RPMI8226 (cell line): ENCODE measurements at regions not wholly inside any gene's neighbourhood (a gene's known extent, or its start where the extent isn't known, plus 50 kb on each side); places are given as distances from the start of the nearest gene placed in this dataset.

ENCODE experiments used
- DNase-seq: peaks from one replicate; pipeline ENCODE4 v3.0.0-alpha.2; 2015

GRCh38 chr22:49377306-49377705 is 450.4 kb downstream of the BRD1 start:
- no peak for DNase-seq

- no peak for DNase-seq
Measured at GRCh38 chr22:49373801-49374226, 453.9 kb downstream of the BRD1 start.

GRCh38 chr22:49373289-49373666 is 454.4 kb downstream of the BRD1 start:
- no peak for DNase-seq

GRCh38 chr22:49372530-49373288 is 455.0 kb downstream of the BRD1 start:
- peak; percentile 21 for DNase-seq

- no peak for DNase-seq
Measured at GRCh38 chr22:49372111-49372529, 455.6 kb downstream of the BRD1 start.

GRCh38 chr22:49371325-49372110 is 456.2 kb downstream of the BRD1 start:
- no peak for DNase-seq

- DNase-seq = no peak
Measured at GRCh38 chr22:49370627-49371301, 456.9 kb downstream of the BRD1 start.

- DNase-seq = no peak
Measured at GRCh38 chr22:49369726-49370626, 457.7 kb downstream of the BRD1 start.

- peak; percentile 53 for DNase-seq
Measured at GRCh38 chr22:49368976-49369725, 458.5 kb downstream of the BRD1 start.

- no peak for DNase-seq
Measured at GRCh38 chr22:49368221-49368975, 459.3 kb downstream of the BRD1 start.

GRCh38 chr22:49367041-49367697 is 460.5 kb downstream of the BRD1 start:
- no peak for DNase-seq

- DNase-seq = no peak
Measured at GRCh38 chr22:49366437-49366836, 461.2 kb downstream of the BRD1 start.

- no peak for DNase-seq
Measured at GRCh38 chr22:49365910-49366309, 461.8 kb downstream of the BRD1 start.

- no peak for DNase-seq
Measured at GRCh38 chr22:49365191-49365837, 462.4 kb downstream of the BRD1 start.

GRCh38 chr22:49364398-49364797 is 463.3 kb downstream of the BRD1 start:
- no peak for DNase-seq

GRCh38 chr22:49363526-49364230 is 464.0 kb downstream of the BRD1 start:
- no peak for DNase-seq

GRCh38 chr22:49362211-49362839 is 465.3 kb downstream of the BRD1 start:
- DNase-seq = no peak

GRCh38 chr22:49361164-49361563 is 466.5 kb downstream of the BRD1 start:
- no peak for DNase-seq

- peak; percentile 74 for DNase-seq
Measured at GRCh38 chr22:49360746-49361145, 466.9 kb downstream of the BRD1 start.
